Adrenal gland (tissue), 9 donors: ENCODE measurements at regions not wholly inside any gene's neighbourhood (a gene's known extent, or its start where the extent isn't known, plus 50 kb on each side); places are given as distances from the start of the nearest gene placed in this dataset.

ENCODE experiments used
- DNase-seq, 7 donors: peaks; one replicate each; pipeline ENCODE4 v3.0.0-alpha.2; 2019 to 2020
- H3K27ac ChIP-seq, 5 donors: fragments of 200-600 bp; sonication (generic) in 4 of 5; 1 replicate in 3 of 5; 2 replicates in 2 of 5; pipeline versions ENCODE4 v1.5.1 to v1.8.0; 2016 to 2020; ENCODE audit warnings: mild to moderate bottlenecking in 1 of 5
- H3K27me3 ChIP-seq: fragments of 200-600 bp; 2 replicates; pipeline ENCODE4 v1.8.0; 2021
- H3K36me3 ChIP-seq, 2 donors: fragments of 200-600 bp; replicated peaks in 1 of 2; 1 replicate in 1 of 2; 2 replicates in 1 of 2; pipeline versions ENCODE4 v1.5.1 to v1.8.0; 2018 to 2022
- H3K4me1 ChIP-seq, 2 donors: fragments of 200-600 bp; replicated peaks in 1 of 2; 1 replicate in 1 of 2; 2 replicates in 1 of 2; pipeline versions ENCODE4 v1.5.1 to v1.8.0; 2018 to 2021
- H3K4me3 ChIP-seq, 4 donors: fragments of 200-600 bp; sonication (generic) in 3 of 4; one replicate each; pipeline ENCODE4 v1.5.1; 2016 to 2018
- H3K9me3 ChIP-seq, 3 donors: fragments of 200-600 bp; sonication (generic) in 1 of 3; replicated peaks in 1 of 3; 1 replicate in 2 of 3; 2 replicates in 1 of 3; pipeline versions ENCODE4 v1.5.1 to v1.8.0; 2016 to 2021
- POLR2A ChIP-seq, 2 donors: fragments of 450-650 bp; IDR thresholded peaks; one replicate each; pipeline ENCODE4 v1.6.1; 2017; ENCODE audit warnings: antibody characterized with exemption in 2 of 2, mild to moderate bottlenecking in 2 of 2, moderate library complexity in 1 of 2
- WGBS, 4 donors: extraction: QIAGEN DNeasy Blood & Tissue Kit in 2 of 4; methylation state at CpG; one replicate each; pipeline versions ENCODE4 v1.1.5 to v1.1.7; 2013 to 2017; 5-methylcytosine and 5-hydroxymethylcytosine counted together
- intact Hi-C, 2 donors: fragments of 100-400 bp; cut with DNase I; formaldehyde crosslinking; loops; one replicate each; pipeline versions ENCODE4 v1.14.1 to v1.15.0; 2022 to 2023
- TF ChIP-seq, protein P1 (sequence below), 6 experiments: fragments of 450-650 bp in 4 of 6; fragments of 200-600 bp in 2 of 6; sonication (generic) in 1 of 6; IDR thresholded peaks; 1 replicate in 5 of 6; 2 replicates in 1 of 6; pipeline versions ENCODE4 v1.5.1 to v1.8.0; 2016 to 2021; ENCODE audit warnings: antibody characterized with exemption in 6 of 6, mild to moderate bottlenecking in 2 of 6, moderate library complexity in 1 of 6
- donor health status: healthy with polysubstance abuse.
- donor health status: Bipolar disorder and iron deficiency.
- donor health status: DM: yes; HTN: yes; CAD: no.
- donor health status: DM: no; HTN: no; CAD: no.
- donor health status: DM: no; HTN: no; CAD: no.

DNA sequence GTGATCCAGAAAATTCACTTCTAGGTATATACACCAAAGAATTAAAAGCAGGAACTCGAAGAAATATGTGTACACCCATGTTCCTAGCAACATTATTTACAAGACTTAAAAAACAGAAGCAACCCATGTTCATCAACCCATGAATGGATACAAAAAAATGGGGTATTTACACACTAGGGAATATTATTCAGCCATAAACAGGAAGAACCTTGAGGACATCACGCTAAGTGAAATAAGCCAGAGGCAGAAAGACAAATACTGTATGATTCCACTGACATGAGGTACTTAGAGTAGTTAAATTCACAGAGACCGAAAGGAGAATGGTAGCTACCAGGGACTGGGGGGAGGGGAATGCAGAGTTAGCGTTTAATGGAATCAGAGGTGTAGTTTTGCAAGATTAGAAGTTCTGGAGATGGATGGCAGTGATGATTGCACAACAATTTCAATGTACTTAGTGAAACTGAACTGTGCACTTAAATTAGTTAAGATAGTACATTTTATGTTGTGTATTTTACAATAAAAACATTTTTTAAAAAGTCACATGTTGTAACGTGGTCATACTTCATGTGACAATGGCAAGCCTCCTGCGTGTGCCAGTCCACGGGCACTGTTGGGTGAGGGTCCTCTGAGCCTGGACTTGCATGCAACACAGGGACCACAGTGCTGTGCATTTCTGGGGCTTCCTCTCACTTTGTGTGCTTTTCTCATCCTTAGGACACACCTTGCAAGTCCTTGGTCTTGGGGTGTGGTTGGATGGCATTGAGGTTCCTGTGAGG is 206.1 kb upstream of the HDAC4 start:
- H3K27ac ChIP-seq: no peak overlapping the region
- H3K9me3 ChIP-seq: no peaks in the 10 kb centered on the region
- WGBS, 4 donors: 79 to 86% (median 83%) methylated on average over 7 of the region's 7 CpGs
- peak in 1 of 7 donors; percentile 11 for DNase-seq
- H3K36me3 ChIP-seq: no peaks in the 10 kb centered on the region
- TF ChIP-seq POLR2A (IDR thresholded peaks at IDR 0.05): no peak
- TF ChIP-seq, protein P1, sequence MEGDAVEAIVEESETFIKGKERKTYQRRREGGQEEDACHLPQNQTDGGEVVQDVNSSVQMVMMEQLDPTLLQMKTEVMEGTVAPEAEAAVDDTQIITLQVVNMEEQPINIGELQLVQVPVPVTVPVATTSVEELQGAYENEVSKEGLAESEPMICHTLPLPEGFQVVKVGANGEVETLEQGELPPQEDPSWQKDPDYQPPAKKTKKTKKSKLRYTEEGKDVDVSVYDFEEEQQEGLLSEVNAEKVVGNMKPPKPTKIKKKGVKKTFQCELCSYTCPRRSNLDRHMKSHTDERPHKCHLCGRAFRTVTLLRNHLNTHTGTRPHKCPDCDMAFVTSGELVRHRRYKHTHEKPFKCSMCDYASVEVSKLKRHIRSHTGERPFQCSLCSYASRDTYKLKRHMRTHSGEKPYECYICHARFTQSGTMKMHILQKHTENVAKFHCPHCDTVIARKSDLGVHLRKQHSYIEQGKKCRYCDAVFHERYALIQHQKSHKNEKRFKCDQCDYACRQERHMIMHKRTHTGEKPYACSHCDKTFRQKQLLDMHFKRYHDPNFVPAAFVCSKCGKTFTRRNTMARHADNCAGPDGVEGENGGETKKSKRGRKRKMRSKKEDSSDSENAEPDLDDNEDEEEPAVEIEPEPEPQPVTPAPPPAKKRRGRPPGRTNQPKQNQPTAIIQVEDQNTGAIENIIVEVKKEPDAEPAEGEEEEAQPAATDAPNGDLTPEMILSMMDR (IDR thresholded peaks at IDR 0.05): no peak
- H3K4me3 ChIP-seq: no peak overlapping the region
- peaks cover 4% of the 10 kb centered on the region for H3K27me3 ChIP-seq
- H3K4me1 ChIP-seq: no peaks in the 10 kb centered on the region
- intact Hi-C loops: no loop called here

DNA sequence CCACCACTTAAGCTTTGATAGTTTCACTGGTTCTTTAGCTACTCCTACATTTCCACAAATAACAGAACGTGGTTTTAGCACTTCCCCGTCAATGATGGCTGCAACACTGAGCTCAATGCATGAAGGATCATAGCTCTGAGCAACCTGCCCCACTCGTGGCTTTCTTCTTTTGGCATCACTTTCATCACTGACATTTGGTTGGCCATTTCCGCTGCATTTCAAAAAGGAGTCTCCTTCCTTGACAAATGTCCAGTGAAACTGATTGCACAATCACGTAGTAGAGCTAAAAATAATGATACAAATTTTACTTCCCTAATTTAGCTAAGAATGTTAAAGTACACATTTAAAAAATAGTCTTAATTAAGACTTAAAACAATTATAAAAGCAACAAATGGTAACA is 205.2 kb upstream of the HDAC4 start:
- intact Hi-C loops: no loop called here
- peak in 5 of 7 donors; percentile 24 to 55 (median 32) for DNase-seq
- 43 to 50% (median 45%) methylated on average over 5 of the region's 5 CpGs for WGBS, 4 donors

DNA sequence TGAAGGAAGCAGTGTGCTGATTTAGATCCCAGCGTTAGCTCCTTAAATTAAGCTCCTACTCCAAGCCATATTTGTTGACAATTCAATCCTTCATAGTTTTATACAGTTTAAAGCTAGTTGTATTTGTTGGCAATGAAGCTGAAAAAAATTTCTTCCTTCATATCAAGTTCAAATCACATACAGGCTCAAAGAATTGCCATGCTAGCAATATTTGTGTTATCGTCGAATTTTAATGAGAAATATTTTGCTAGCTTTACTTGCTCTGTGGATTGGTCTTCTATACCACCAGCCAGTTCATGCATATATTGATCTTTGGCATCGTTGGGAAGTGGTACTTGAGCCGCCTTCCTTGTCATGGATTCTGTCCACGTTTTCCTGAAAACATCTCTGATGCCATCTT is 204.6 kb upstream of the HDAC4 start:
- Histone ChIP-seq H3K27me3 (peaks cover 4% of the 10 kb centered on the region), H3K9me3 (no peaks in the 10 kb centered on the region), H3K27ac (no peak overlapping the region), H3K36me3 (no peaks in the 10 kb centered on the region), H3K4me3 (no peak overlapping the region), H3K4me1 (no peaks in the 10 kb centered on the region)
- intact Hi-C loops: no loop called here
- 69 to 77% (median 73%) methylated on average over 6 of the region's 6 CpGs for WGBS, 4 donors
- no peak for TF ChIP-seq POLR2A (IDR thresholded peaks at IDR 0.05)
- TF ChIP-seq, protein P1 (IDR thresholded peaks at IDR 0.05): no peak
- no peak for DNase-seq

More for the DNA sequence above, 205.2 kb upstream of the HDAC4 start:
- H3K27me3 ChIP-seq: peaks cover 4% of the 10 kb centered on the region
- no peak overlapping the region for H3K27ac ChIP-seq
- H3K4me3 ChIP-seq: no peak overlapping the region
- no peaks in the 10 kb centered on the region for H3K36me3 ChIP-seq
- H3K9me3 ChIP-seq: no peaks in the 10 kb centered on the region
- TF ChIP-seq, protein P1 (IDR thresholded peaks at IDR 0.05): no peak
- no peak for TF ChIP-seq POLR2A (IDR thresholded peaks at IDR 0.05)
- H3K4me1 ChIP-seq: no peaks in the 10 kb centered on the region

DNA sequence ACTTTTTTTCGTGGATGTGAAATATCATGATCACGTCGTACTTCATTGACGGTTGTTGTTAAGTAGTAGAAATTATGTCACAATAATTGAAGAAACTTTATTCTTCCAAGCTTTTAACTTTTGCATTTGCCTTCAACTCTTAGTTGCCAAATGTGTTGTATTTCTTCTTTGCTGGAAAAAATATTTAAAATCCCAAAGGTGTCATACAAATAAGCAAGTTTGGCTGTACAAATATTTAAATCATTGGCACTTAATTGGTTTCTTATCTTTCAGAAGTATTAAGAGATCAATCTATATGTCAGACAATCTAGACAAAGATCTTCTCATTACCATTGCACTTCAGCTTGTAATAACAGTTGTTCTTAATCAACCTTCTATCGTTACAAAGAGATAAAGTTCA is 204.0 kb upstream of the HDAC4 start:
- H3K36me3 ChIP-seq: no peaks in the 10 kb centered on the region
- H3K27ac ChIP-seq: no peak overlapping the region
- WGBS, 4 donors: 71 to 81% (median 78%) methylated on average over 5 of the region's 5 CpGs
- no peaks in the 10 kb centered on the region for H3K4me1 ChIP-seq
- H3K9me3 ChIP-seq: no peaks in the 10 kb centered on the region
- DNase-seq: no peak
- no peak overlapping the region for H3K4me3 ChIP-seq
- intact Hi-C loops: no loop called here
- no peak for TF ChIP-seq POLR2A (IDR thresholded peaks at IDR 0.05)
- TF ChIP-seq, protein P1 (IDR thresholded peaks at IDR 0.05): no peak
- peaks cover 4% of the 10 kb centered on the region for H3K27me3 ChIP-seq
